GM12873 (cell line): ENCODE measurements at regions not wholly inside any gene's neighbourhood (a gene's known extent, or its start where the extent isn't known, plus 50 kb on each side); places are given as distances from the start of the nearest gene placed in this dataset.

ENCODE experiments used
- TF ChIP-seq, protein P1 (sequence below): IDR thresholded peaks from 2 replicates; pipeline ENCODE4 v1.5.1; 2012; ENCODE audit warnings: low read depth, mild to moderate bottlenecking, moderate library complexity, low read length, control low read depth; ENCODE audit not compliant: insufficient read depth; ENCODE audit errors: missing control alignments

DNA sequence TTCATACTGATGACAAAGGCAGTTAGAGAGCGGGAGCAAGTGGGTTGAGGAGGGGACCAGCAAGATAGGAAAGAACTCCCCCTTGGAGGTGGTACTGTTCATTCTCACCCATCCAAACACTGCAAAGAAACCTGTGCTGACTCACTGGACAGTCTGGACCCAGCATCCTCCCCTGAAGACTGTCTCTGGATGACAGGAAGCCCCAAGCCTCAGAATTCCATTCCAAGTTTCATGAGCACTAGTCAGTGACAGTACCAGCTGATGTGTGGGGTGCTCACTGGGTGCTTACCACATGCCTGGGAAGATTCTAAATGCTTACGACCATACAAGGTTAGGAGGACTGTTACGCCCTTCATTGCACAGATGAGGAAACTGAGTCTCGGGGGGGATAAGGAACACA is 160.9 kb downstream of the IGLL1 start:
- TF ChIP-seq, protein P1, sequence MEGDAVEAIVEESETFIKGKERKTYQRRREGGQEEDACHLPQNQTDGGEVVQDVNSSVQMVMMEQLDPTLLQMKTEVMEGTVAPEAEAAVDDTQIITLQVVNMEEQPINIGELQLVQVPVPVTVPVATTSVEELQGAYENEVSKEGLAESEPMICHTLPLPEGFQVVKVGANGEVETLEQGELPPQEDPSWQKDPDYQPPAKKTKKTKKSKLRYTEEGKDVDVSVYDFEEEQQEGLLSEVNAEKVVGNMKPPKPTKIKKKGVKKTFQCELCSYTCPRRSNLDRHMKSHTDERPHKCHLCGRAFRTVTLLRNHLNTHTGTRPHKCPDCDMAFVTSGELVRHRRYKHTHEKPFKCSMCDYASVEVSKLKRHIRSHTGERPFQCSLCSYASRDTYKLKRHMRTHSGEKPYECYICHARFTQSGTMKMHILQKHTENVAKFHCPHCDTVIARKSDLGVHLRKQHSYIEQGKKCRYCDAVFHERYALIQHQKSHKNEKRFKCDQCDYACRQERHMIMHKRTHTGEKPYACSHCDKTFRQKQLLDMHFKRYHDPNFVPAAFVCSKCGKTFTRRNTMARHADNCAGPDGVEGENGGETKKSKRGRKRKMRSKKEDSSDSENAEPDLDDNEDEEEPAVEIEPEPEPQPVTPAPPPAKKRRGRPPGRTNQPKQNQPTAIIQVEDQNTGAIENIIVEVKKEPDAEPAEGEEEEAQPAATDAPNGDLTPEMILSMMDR = no peak

DNA sequence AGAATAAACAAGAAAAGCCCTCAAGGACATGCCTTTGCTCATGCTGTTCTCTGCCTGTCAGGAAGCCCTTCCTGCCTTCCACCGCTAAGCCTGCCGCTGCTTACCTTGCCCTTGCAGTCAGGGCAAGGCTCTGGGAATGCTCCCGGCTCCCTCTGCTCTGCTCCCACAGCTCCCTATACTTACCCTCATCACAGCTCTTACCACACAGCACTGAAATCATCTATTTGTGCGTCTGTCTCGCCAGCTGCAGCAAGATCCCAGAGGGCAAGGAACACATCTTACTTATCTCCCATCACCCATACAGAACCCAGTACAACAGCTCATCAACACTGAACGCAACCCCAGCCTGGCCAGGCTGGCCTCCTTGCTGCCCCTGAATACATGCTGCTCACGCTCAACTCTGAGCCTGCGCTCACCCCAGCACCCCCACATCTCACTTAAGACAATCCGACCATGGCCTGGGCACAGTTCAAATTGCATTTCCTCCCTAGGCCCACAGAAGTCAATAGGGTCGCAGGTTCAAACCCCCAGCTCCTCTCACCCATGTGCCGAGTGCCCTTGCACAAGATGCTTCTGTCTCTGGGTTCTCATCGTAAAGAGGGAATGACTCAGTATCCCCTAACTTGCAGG is 161.8 kb downstream of the IGLL1 start:
- TF ChIP-seq, protein P1 = no peak

DNA sequence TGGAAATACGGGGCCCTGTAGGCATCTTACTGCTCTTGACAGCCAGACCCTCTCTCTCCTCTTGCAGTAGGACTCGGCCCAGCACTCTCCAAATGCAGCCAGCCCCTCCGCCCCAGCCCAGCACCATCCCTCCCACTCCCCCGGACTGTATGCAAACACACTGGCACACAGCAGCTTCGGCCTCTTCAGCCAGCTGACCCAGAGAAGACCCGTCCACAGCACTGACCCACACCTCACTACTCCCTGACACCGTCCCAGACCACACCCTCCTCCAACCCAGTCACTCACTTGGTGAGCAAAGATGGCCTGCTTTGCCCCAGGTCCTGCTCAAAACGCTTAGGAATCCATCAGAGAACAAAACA is 164.6 kb downstream of the IGLL1 start:
- TF ChIP-seq, protein P1 = no peak

DNA sequence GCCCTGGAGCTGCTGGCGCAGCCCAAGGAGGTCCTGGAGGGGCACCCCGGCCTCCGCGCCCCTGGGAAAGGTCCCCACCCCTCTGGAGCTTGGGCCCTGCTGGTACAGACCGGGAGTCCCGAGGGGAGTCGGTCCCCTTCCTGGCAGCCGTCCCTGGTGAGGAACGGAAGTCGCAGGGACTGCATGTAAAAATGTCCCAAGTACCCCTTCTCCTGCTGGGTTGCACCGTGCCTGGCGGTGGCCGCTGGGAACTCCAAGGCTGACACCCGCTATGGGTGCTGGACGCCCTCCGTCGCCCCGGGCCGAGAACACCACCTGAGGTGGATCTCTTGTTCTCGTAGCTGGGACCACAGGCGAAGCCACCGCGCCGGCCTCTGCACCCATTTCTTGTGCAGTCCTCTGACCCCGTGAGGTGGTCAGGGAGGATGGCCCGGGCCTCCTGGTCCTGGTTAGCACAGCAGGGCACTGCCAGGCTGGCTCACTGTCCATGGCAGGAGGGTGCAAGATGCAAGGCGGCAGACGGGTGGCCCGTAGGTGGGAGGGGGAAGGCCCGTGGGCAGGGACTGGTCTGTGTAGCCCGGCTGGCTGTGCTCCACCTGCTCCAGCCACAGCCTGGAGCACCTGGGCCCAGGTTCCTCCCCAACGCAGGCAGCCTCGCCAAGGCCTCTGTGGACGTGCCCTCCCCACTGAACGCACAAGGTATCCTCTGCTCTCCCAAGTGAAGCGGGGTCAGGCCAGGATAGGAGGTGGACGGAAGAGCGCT is 165.2 kb downstream of the IGLL1 start:
- TF ChIP-seq, protein P1 = no peak

DNA sequence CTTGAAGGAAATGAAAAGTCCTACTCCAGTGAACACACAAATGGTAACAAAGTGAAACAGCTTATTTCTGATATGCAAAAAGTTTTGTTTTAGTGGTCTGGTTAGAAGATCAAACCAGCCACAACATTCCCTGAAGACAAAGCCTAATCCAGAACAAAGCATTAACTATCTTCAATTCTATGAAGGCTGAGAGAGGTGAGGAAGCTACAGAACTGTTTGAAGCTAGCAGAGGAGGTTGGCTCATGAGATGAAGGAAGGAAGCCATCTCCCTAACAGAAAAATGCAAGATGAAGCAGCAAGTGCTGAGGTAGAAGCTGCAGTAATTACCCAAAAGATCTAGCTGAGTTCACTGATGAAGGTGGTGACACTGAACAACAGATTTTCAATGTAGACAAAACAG is 168.4 kb downstream of the IGLL1 start:
- TF ChIP-seq, protein P1 = no peak

DNA sequence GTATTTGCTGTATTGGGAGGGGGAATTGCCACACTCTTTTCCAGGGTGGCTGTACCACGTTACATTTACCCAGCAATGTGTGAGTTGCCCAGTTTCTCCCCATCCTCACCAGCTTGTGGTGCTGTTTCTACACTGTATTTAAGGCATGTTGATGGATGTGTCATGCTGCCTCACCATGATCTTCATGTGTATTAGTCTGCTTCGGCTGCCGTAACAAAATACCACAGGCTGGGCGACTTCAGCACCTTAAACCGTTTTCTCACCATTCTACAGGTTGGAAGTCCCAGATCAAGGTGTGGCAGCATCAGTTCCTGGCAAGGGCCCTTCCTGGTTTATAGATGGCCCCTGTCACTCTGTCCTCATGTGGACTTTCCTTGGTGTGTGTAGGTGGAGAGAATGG is 169.7 kb downstream of the IGLL1 start:
- TF ChIP-seq, protein P1 = no peak

DNA sequence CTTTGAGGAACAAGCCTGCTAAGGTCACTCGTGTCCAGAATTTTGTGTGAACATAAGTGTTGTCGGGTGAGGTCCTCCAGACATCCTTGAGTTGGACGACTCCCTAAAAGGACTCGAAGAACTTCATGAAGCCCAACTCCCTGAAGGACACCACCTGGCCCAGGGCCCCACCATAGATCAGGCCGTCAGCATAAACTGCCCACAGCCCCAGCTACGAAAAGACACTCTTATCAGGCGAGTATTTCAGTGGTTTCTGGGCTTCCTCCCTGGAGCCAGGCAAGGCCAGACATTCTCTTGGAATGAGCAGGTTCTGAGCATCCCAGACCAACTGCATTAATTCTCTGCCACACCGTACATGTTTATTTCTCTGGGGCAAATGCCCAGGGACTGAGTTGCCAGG is 170.1 kb downstream of the IGLL1 start:
- TF ChIP-seq, protein P1 = no peak
